ENCODE measurements at regions not wholly inside any gene's neighbourhood (a gene's known extent, or its start where the extent isn't known, plus 50 kb on each side); places are given as distances from the start of the nearest gene placed in this dataset.

DNA sequence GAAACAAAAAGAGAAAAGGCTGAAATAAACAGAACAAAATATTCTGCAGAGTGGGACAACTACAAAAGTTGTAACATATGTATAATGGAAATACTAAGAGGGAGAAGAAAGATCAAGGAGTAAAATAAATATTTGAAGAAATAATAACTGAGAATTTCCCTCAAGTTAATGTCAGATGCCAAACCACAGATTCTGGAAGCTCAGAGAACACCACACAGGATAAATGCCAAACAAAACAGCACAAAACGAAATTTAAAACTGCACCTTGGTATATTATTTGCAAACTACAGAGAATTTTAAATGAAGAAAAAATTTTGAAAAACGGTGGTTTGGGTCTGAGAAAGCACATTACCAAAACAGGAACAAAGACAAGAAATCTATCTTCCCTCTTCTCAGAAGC, 1588.9 kb upstream of the TMEFF2 start:
- no peak for DNase-seq (ENCODE audit: extremely low read depth in 1 of 11, low read depth in 9 of 11, low spot score in 4 of 11)

DNA sequence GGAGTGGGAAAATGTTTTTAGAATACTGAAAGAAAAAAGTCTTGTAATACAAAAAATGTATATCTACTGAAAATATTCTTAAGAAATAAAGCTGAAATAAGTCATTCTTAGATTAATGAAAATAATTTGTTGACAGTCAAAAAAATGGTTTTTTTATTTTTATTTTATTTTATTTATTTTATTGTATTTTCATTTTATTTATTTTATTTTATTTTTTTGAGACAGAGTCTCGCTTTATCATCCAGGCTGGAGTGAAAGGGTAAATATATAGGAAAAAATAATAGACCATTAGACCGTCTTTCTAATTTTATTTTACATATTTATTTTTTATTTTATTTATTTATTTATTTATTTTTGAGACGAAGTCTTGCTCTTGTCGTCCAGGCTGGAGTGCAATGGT, 1583.6 kb upstream of the TMEFF2 start:
- no peak for DNase-seq (ENCODE audit: extremely low read depth in 1 of 11, low read depth in 9 of 11, low spot score in 4 of 11)

DNA sequence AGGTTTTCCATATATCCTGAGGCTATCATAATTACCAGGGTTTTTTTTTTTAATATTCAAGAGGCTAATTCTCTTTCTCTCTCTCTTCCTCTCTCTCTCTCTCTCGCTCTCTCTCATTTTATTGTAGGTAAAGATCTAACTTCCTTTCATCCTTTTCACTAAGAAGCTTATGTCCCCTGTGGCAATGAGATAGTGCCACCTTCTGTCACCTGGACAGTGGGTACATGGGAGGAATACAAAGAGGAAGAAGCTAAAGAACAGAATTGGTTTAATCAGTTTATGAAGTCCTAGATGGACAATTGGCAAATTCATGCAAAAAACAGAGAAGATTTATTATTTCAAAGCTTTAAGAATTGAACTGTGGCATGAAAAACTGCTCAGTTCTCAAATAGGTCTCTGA, 1582.3 kb upstream of the TMEFF2 start:
- DNase-seq (ENCODE audit: extremely low read depth in 1 of 11, low read depth in 9 of 11, low spot score in 4 of 11): no peak

DNA sequence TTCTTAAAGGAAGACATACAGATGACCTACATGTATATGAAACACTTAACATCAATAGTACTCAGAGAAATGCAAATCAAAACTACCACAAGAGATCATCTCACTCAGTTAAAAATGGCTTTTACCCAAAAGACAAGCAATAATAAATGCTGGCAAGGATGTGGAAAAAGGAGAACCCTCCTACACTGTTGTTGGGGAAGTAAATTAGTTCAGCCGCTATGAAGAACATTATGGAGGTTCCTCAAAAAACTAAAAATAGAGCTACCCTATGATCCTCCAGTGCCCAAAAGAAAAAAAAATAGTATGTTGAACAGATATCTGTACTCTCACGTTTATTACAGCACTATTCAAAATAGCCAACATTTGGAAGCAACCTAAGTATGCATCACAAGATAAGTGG, 1579.4 kb upstream of the TMEFF2 start:
- DNase-seq (ENCODE audit: extremely low read depth in 1 of 11, low read depth in 9 of 11, low spot score in 4 of 11): no peak

DNA sequence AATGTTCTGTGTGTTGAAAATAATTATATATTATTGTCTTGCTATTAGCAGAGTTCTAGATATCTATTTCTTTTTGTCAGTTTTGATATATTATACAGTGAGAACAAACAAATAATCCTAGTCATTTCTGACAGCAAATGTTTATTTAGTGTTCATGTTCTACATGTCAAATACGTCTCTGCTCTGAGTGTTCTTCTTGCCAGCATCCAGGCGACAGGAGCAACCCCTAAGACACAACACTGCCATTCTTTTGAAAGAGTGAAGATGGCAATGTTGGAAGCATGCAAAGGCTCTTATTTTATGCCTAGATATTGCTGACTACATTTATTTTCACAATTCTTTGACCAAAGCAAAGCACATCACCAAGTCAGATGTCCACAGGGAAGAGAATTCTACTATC, 1556.6 kb upstream of the TMEFF2 start:
- no peak for DNase-seq (ENCODE audit: extremely low read depth in 1 of 11, low read depth in 9 of 11, low spot score in 4 of 11)

DNA sequence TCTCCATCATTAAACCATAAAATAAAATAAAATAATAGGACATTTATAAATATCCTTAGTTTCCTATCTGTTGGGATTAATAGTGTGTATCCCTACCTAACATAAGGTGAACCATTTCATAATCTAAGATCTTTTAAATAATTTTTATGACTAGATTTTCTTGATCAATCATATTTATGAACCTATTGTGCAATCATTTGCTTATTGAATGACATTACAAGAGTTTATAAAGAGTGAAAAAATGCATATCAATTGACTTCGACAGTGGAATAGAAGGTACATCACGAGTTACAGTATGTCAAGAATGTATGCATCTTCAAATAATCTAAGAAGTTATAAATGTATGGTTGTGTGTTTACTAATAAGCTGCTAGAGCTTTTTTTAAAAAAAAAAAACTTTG, 1554.8 kb upstream of the TMEFF2 start:
- no peak for DNase-seq (ENCODE audit: extremely low read depth in 1 of 11, low read depth in 9 of 11, low spot score in 4 of 11)

DNA sequence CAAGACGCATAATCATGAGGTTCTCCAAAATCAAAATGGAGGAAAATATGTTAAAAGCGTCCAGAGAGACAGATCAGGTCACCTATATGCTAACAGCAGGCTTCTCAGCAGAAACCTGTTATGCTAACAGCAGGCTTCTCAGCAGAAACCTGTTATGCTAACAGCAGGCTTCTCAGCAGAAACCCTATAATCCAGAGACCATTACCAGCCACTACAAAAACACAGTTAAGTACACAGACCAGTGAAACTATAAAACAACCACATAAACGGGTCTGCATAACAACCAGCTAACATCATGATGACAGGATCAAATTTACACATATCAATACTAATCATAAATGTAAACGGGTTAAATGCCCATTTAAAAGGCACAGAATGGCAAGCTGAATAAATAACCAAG, 1548.4 kb upstream of the TMEFF2 start:
- DNase-seq (ENCODE audit: extremely low read depth in 1 of 11, low read depth in 9 of 11, low spot score in 4 of 11): no peak

DNA sequence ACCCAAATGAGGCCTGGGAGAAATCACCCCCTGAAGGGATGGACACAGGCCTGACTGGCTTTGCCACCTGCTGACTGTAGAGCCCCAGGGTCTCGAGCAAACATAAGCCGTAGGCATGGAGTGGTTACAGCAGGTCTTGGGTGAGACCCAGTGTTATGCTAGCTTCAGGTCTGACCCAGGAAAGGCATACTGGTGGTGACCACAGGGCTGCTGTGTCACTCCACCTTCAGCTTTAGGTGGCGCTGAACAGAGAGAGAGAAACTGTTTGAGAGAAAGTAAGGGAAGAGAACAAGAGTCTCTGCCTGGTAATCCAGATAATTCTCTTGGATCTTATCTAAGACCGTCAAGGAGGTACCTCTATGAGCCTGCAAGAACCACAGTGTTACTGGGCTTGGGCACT, 1544.2 kb upstream of the TMEFF2 start:
- DNase-seq (ENCODE audit: extremely low read depth in 1 of 11, low read depth in 9 of 11, low spot score in 4 of 11): no peak

DNA sequence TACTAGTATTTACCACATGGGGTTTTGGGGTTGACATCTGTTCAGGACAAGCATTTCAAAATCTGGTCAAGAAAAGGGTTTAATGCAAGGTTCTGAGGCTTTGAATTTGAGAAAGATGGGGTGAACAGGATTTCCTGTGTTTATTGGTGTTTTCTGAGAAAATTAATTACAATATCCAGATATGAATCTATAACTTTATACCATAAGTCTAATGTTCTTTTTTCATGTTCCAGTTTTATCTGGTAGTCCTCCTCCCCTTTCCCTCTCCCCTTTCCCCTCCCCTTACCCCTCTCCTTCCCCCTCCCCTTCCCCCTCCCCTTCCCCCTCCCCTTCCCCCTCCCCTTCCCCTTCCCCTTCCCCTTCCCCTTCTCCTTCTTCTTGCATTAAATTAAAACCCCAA, 1518.2 kb upstream of the TMEFF2 start:
- no peak for DNase-seq (ENCODE audit: extremely low read depth in 1 of 11, low read depth in 9 of 11, low spot score in 4 of 11)

DNA sequence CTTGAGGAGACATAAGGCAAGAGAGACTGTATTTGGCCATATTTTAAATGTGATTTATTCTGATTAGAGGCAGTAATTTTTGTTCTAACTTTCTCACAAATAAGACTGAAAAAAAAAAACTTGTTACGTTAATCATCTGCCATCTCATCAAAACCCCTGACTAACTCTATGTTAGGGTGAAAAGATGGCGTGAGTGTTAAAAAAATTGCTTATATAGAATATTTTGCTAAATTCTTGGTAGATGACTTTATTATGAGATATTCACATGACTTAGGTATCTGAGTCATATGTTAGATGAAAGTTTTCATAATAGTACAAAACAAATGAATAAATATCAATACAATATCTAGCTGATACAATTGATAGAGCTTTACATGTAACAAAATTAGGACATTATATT, 1508.7 kb upstream of the TMEFF2 start:
- no peak for DNase-seq (ENCODE audit: extremely low read depth in 1 of 11, low read depth in 9 of 11, low spot score in 4 of 11)

DNA sequence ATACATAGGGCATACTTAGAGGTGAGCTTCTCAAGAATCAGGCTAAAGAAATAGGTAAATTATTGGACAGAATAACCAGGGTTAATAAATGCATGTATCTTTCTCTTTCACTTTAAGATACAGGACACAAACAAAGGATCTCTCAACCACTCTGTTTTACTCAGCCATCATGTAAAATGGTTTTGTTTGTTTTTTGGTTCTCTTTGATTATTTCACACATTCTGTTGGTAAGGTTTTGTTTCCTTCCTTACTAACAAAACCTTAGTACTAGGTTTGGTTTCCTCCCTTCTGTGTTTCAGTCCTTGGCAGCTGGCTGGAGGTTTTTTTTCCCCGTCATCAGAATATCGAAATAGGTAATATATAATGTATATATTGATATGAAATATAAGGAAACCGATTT, 1506.8 kb upstream of the TMEFF2 start:
- no peak for DNase-seq (ENCODE audit: extremely low read depth in 1 of 11, low read depth in 9 of 11, low spot score in 4 of 11)

DNA sequence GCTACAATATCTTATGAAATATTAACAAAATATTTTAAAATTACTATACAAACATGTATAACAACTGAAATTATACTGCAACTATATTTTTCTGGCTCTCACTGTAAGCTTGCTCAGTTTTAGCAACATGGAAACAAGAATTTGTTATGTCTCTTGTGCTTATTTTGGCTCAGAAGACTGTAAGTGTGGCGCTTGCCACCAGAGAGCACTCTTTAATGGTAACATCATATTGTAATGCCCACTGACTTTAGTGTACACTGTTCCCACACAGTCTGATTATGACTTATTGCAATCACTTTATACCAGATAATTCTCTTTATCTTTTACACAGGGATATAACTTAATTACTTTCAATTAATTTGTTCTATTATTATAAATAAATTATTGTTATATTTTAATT, 1500.6 kb upstream of the TMEFF2 start:
- DNase-seq (ENCODE audit: extremely low read depth in 1 of 11, low read depth in 9 of 11, low spot score in 4 of 11): peak in 1 of 11 donors; percentile 0

DNA sequence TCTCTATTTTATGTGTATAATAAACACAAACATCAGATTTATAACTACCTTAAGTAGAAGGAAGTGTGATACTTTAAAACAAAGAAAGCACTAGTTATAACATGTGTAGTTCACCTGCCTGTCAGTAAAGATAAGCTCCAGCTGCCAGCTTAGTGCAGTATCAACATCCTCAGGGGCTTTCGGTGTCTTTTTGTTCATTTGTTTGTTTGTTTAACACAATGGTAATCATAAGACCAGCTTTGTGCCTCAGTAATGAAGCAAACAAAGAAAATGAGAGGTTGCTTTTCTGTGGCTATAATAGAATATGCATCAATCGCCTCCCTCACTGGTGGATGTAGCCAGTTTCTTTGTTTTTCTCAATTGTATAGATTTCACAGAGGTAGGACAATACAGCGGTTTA, 1499.0 kb upstream of the TMEFF2 start:
- peak in 1 of 11 donors; percentile 1 for DNase-seq (ENCODE audit: extremely low read depth in 1 of 11, low read depth in 9 of 11, low spot score in 4 of 11)

DNA sequence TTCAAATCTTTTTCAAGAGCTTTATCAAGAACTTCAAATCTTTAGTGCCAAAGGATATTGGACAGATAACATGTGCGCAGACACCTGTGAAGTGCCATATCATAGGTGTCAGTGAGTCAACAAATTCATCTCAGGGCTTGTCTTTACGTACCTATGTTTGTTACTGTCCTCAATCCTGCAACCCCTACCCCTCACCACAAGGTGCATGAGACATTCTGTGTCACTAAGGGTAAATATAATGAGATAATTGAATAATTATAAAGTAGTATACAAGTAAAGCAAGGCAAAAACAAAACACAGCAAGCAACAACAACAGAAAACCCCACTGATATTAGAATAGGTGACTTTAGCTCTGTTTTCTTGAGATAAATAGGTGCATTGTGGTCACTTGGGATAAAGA, 1495.8 kb upstream of the TMEFF2 start:
- no peak for DNase-seq (ENCODE audit: extremely low read depth in 1 of 11, low read depth in 9 of 11, low spot score in 4 of 11)

DNA sequence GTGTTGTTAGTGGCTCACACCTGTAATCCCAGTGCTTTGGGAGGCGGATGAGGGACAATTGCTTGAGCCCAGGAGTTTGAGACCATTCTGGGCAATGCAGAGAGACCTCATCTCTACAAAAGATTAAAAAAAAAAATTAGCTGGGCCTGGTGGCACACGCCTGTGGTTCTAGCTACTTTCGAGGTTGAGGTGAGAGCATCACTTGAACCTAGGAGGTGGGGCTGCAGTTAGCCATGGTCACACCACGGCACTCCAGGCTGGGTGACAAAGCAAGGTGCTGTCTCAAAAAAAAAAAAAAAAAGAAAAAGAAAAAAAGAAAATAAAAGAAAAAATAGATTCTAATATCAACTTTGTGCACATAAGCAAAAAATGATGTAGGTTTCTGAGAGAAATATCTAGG, 1492.5 kb upstream of the TMEFF2 start:
- no peak for DNase-seq (ENCODE audit: extremely low read depth in 1 of 11, low read depth in 9 of 11, low spot score in 4 of 11)

DNA sequence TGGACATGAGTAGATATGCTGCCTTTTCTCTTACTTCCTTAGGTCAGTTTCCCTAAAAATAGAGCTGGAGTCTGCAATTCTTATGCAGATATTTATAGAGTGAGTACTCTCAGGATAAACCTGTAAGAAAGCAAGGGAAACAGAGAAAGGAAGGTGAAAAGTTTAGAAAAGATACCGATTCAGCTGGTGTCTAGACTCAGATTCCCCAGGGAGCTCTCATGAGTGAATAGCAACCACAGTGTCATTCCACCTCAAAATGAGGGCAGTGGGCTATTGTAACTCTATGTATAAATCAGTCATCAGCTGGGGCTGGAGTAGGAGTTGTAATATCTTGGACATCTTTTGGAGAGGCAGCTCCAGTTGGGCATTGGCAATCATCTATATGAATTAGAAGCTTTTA, 1485.1 kb upstream of the TMEFF2 start:
- DNase-seq (ENCODE audit: extremely low read depth in 1 of 11, low read depth in 9 of 11, low spot score in 4 of 11): no peak

DNA sequence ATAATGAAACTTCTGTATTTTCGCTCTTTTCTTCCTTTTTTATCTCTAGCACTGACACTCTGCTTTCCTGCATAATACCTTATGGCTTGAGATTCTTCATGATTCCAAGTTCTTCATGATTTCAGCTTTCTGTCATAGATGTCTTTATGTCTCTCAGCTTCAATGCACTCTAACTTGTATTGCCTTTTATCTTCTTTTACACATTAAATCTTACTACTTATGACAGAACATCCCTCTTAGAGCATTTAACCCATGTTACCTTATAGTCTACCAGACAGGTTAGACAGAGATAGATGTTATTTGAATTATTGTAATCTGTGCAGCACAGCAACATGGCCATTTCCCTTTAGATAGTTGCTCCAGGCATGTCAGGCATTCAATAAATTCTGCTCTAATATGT, 1475.7 kb upstream of the TMEFF2 start:
- DNase-seq (ENCODE audit: extremely low read depth in 1 of 11, low read depth in 9 of 11, low spot score in 4 of 11): no peak

DNA sequence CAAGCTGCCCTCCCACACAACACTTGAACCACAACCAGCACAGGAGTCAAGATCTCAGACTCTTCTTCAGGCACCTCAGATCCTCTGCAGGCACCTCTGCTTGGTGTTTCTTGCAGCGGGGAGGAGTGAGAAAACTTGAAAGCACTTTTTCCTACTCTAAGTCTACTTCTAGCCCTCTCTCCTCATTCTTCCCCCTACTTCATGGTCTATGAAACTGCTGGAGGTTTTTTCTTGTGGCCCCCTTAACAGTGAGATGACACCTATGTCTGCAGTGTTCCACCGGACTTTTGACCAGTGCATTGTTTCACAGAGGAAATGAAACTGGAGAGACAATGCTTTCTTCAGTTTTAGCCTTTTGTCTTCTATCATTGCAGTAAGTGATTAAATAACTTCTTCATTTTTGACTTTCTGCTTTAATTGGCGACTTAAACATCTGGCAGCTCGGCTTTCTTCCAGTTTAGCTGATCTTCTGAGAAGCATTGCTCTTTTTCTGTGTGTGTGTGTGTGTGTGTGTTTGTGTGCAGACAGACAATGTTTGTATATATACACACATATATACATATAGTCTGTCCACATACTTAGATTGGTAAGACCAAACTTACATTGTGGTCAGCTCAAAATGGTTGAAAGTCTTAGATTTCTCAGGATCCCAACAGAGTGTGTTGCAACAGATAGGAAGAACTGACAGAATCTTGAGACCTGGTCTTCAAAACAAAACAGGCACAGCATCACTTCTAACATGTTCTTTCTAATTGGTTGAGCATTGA, 1474.0 kb upstream of the TMEFF2 start:
- no peak for DNase-seq (ENCODE audit: extremely low read depth in 1 of 11, low read depth in 9 of 11, low spot score in 4 of 11)

DNA sequence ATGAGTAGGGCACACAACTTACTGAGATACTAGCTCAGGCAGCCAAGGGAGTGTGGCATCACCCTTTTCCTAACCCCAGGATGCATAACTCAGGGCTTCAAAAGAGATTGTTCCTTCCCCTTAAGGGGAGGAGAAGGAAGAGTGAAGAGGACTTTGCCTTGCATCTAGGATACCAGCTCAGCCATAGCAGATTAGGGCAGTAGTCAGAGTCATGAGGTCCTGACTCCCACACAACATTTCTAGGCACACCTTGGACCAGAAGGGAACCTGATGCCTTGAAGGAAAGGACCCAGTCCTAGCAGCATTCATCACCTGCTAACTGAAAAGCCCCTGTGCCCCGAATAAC, 1433.2 kb upstream of the TMEFF2 start:
- DNase-seq (ENCODE audit: extremely low read depth in 1 of 11, low read depth in 9 of 11, low spot score in 4 of 11): no peak

DNA sequence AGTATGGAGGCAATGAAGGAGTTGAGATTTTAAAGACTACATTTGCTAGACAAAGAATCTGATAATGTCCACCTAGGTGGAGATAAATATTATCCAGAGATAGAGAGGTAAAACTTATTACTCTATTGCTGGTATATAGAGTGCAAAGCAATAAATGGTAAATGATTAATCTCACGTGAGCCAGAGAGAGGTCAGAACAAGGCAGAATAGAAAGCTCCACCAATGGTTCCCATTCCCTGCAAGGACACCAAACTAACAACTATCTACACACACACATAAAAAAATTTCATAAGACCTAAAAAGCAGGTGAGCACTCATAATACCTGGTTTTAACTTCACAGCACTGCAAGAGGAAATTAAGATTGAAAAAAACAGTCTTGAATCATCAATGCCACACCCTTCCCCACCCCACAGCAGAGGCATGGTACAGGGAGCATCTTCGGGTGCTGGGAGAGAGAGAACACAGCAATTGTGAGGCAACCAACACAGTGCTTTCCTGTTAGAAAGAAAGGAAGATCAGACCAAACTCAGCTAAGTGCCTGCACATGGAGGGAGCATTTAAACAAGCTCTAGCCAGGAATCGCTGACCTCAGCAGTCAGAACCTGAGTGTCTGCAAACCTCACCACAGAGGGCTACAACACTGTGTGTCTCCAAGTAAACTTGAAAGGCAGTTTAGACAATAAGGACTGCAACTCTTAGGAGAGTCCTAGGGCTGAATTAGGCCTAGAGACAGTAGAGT, 1432.6 kb upstream of the TMEFF2 start:
- DNase-seq (ENCODE audit: extremely low read depth in 1 of 11, low read depth in 9 of 11, low spot score in 4 of 11): no peak

DNA sequence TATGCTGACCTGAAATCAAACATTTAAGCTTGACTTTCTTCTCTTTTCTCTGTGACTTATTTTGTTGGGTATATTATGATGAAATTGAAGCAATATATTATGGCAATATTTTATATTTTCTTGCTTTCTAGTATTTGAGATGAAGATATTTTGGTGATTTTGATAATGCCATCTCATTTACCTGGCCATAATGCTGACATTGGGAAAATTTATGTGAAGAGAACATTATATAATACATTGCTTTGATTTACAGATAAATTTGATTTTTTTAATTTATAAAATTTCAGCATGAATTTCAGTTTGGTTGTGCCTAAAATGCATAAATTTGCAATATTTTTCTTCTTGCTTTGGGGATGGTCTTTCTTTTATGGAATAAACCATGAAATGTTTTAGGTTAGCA, 1413.7 kb upstream of the TMEFF2 start:
- no peak for DNase-seq (ENCODE audit: extremely low read depth in 1 of 11, low read depth in 9 of 11, low spot score in 4 of 11)
